Activated CD4-positive, alpha-beta T cell treated with anti-CD3 and anti-CD28 coated beads, Interleukin-2, amount 10 ng/mL, durations not matched to agents 24 days and 14 days (primary cell): ENCODE measurements at regions not wholly inside any gene's neighbourhood (a gene's known extent, or its start where the extent isn't known, plus 50 kb on each side); places are given as distances from the start of the nearest gene placed in this dataset.
"Not testable (repeated sequence)": the region's sequence is repeated elsewhere in the genome, so short reads cannot be mapped to it uniquely, and the experiment has no call there.

Experiments
- DNase-seq: peaks from one replicate; pipeline ENCODE4 v3.0.0; 2022
- H3K27ac Mint-ChIP-seq: one replicate; pipeline ENCODE4 v1.8.0; 2022; ENCODE audit warnings: mild to moderate bottlenecking, mixed read lengths
- H3K27me3 Mint-ChIP-seq: one replicate; pipeline ENCODE4 v1.8.0; 2022; ENCODE audit warnings: mixed read lengths
- H3K36me3 Mint-ChIP-seq: one replicate; pipeline ENCODE4 v1.8.0; 2022; ENCODE audit warnings: low read depth, mild to moderate bottlenecking, mixed read lengths
- H3K4me1 Mint-ChIP-seq: one replicate; pipeline ENCODE4 v1.8.0; 2021; ENCODE audit warnings: mixed read lengths
- H3K4me3 Mint-ChIP-seq: one replicate; pipeline ENCODE4 v1.8.0; 2022; ENCODE audit warnings: mild to moderate bottlenecking, moderate library complexity, mixed read lengths
- H3K9me3 Mint-ChIP-seq: one replicate; pipeline ENCODE4 v1.8.0; 2021; ENCODE audit warnings: mixed read lengths
- intact Hi-C: fragments of 100-400 bp; cut with micrococcal nuclease; formaldehyde crosslinking; loops from one replicate; pipeline ENCODE4 v1.15.1; 2023

- H3K9me3 Mint-ChIP-seq: peaks cover 14% of the 10 kb centered on the region
- H3K27me3 Mint-ChIP-seq: no peaks in the 10 kb centered on the region
- H3K27ac Mint-ChIP-seq: no peak overlapping the region
- H3K36me3 Mint-ChIP-seq: no peaks in the 10 kb centered on the region
- DNase-seq: no peak
- no peaks in the 10 kb centered on the region for H3K4me1 Mint-ChIP-seq
- intact Hi-C loops: no loop called here
- no peak overlapping the region for H3K4me3 Mint-ChIP-seq
Observed at GRCh38 chr7:145350334-145350733, 514.5 kb upstream of the TPK1 start.

- H3K36me3 Mint-ChIP-seq, DNase-seq, intact Hi-C loops, H3K4me3 Mint-ChIP-seq, H3K27ac Mint-ChIP-seq, H3K27me3 Mint-ChIP-seq, H3K4me1 Mint-ChIP-seq: not testable (repeated sequence)
- H3K9me3 Mint-ChIP-seq: peaks cover 14% of the 10 kb centered on the region
Observed at GRCh38 chr7:145349452-145349851, 513.6 kb upstream of the TPK1 start.

GRCh38 chr7:145347271-145347670 is 511.4 kb upstream of the TPK1 start:
- no peaks in the 10 kb centered on the region for H3K4me1 Mint-ChIP-seq
- no peak overlapping the region for H3K4me3 Mint-ChIP-seq
- DNase-seq: no peak
- no peaks in the 10 kb centered on the region for H3K27me3 Mint-ChIP-seq
- no peaks in the 10 kb centered on the region for H3K36me3 Mint-ChIP-seq
- intact Hi-C loops: no loop called here
- H3K27ac Mint-ChIP-seq: no peak overlapping the region
- H3K9me3 Mint-ChIP-seq: peaks cover 14% of the 10 kb centered on the region

- H3K27ac Mint-ChIP-seq: no peak overlapping the region
- intact Hi-C loops: no loop called here
- no peaks in the 10 kb centered on the region for H3K27me3 Mint-ChIP-seq
- H3K36me3 Mint-ChIP-seq: no peaks in the 10 kb centered on the region
- no peak overlapping the region for H3K4me3 Mint-ChIP-seq
- H3K9me3 Mint-ChIP-seq: peaks cover 16% of the 10 kb centered on the region
- H3K4me1 Mint-ChIP-seq: no peaks in the 10 kb centered on the region
- DNase-seq: no peak
Observed at GRCh38 chr7:145339319-145339718, 503.5 kb upstream of the TPK1 start.

DNA sequence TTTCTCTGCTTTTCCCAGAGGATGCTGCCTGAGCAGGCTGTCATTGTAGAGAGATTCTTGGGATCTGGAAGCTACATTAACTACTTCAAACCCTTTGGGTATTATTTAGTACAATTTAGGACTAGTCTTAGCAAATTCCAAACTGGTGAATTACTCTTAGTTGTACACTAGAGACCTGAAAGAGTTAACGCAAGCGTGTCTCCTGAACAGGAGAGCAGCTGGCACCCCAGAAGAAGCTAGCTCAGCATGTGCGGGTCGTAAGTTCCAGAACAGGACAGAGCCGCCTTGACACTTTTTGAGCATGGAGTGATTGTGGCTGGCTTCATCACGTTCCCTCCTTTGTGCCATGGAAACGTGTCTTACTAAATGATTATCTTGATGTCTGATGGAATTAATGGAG is 495.7 kb upstream of the TPK1 start:
- Mint-ChIP-seq H3K9me3 (peaks cover 12% of the 10 kb centered on the region), H3K4me1 (no peaks in the 10 kb centered on the region), H3K27ac (no peak overlapping the region), H3K4me3 (no peak overlapping the region), H3K36me3 (no peaks in the 10 kb centered on the region), H3K27me3 (no peaks in the 10 kb centered on the region)
- intact Hi-C loops: no loop called here
- no peak for DNase-seq

DNA sequence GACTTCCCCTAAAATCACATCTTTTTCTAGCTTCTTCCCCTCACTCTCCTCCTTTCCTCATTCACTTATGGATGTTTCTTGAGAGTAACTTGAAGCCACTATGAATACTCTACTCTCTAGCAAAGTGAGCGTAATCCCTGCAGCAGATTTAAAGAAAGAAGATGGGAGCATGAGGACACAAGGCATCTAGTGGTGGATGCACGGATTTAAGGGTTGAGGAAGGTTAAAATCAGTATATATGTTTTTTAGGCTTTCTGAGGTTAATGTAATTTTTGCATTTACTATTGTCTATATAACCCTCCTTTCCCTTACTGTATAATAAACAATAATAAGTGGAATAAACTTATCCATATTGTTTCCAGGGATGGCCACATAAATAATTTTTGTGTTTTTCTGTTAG is 495.2 kb upstream of the TPK1 start:
- Mint-ChIP-seq H3K27me3 (no peaks in the 10 kb centered on the region), H3K9me3 (peaks cover 9% of the 10 kb centered on the region), H3K4me1 (no peaks in the 10 kb centered on the region), H3K4me3 (no peak overlapping the region), H3K27ac (no peak overlapping the region), H3K36me3 (no peaks in the 10 kb centered on the region)
- intact Hi-C loops: no loop called here
- no peak for DNase-seq

DNA sequence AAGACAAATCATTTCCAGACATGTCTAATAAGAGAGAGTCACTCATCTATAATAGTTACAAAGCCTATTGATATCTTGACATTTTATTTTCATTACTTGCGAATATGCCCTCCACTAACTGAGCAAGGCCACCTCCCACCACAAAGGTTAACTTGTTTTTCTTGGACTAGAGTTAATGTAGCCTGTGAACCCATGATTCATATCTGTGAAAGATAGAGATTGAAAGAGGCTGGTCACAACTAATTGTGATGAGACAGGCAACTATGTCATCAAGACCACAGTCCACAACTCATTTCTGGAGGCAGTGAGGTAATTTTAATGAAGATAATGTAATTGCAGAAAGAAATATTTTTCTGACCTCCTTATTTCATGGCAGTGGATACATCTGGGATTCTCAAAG is 491.8 kb upstream of the TPK1 start:
- Mint-ChIP-seq H3K27ac (no peak overlapping the region), H3K4me3 (no peak overlapping the region), H3K27me3 (no peaks in the 10 kb centered on the region), H3K36me3 (no peaks in the 10 kb centered on the region), H3K9me3 (peaks cover 4% of the 10 kb centered on the region), H3K4me1 (no peaks in the 10 kb centered on the region)
- DNase-seq: no peak
- intact Hi-C loops: no loop called here

DNA sequence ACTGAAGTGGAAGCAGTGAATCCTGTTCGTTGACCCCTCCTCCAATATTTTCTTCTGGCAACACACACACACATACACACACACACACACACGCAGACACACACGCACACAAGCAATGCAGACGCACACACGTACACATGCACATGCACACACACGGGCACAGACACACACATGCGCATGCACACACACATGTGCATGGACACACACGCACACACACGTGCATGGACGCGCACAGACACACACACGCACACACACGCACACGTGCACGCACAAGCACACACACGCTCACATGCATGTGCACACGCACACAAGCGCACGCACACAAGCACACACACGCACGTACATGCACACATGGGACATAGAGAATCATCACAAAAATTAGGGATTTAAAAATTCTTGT is 488.2 kb upstream of the TPK1 start:
- no peak for DNase-seq
- no peaks in the 10 kb centered on the region for H3K4me1 Mint-ChIP-seq
- no peaks in the 10 kb centered on the region for H3K36me3 Mint-ChIP-seq
- H3K4me3 Mint-ChIP-seq: no peak overlapping the region
- no peak overlapping the region for H3K27ac Mint-ChIP-seq
- intact Hi-C loops: no loop called here
- peaks cover 4% of the 10 kb centered on the region for H3K9me3 Mint-ChIP-seq
- no peaks in the 10 kb centered on the region for H3K27me3 Mint-ChIP-seq

GRCh38 chr7:145313551-145313950 is 477.7 kb upstream of the TPK1 start:
- Mint-ChIP-seq H3K4me3 (no peak overlapping the region), H3K27me3 (no peaks in the 10 kb centered on the region), H3K27ac (no peak overlapping the region), H3K36me3 (no peaks in the 10 kb centered on the region), H3K4me1 (no peaks in the 10 kb centered on the region), H3K9me3 (no peaks in the 10 kb centered on the region)
- DNase-seq: no peak
- intact Hi-C loops: no loop called here

DNA sequence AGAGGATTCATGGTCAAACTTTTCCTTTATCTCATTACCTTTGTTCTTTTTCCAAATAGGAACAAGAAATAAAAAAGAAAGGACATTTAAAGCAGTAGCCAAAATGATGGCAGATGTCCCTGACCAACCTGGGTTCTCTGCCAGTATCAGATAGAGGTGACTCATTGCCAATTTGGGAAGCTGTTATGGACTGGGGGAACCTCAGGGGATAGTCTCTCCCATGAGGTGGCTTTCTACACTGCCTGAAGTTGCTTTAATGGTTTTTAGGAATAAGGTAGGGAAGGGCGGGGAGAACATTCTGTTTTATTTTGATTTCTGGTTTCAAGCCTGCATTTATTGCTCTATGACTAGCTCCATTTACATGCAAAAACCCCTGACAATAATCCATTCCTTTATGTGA is 457.9 kb upstream of the TPK1 start:
- no peak for DNase-seq
- Mint-ChIP-seq H3K9me3 (no peaks in the 10 kb centered on the region), H3K27ac (no peak overlapping the region), H3K4me3 (no peak overlapping the region), H3K36me3 (no peaks in the 10 kb centered on the region), H3K4me1 (no peaks in the 10 kb centered on the region), H3K27me3 (no peaks in the 10 kb centered on the region)
- intact Hi-C loops: no loop called here

- no peak overlapping the region for H3K27ac Mint-ChIP-seq
- intact Hi-C loops: no loop called here
- no peaks in the 10 kb centered on the region for H3K27me3 Mint-ChIP-seq
- no peaks in the 10 kb centered on the region for H3K4me1 Mint-ChIP-seq
- no peaks in the 10 kb centered on the region for H3K36me3 Mint-ChIP-seq
- no peaks in the 10 kb centered on the region for H3K9me3 Mint-ChIP-seq
- no peak overlapping the region for H3K4me3 Mint-ChIP-seq
- no peak for DNase-seq
Observed at GRCh38 chr7:145293228-145293701, 457.4 kb upstream of the TPK1 start.

- H3K4me3 Mint-ChIP-seq: no peak overlapping the region
- H3K9me3 Mint-ChIP-seq: no peaks in the 10 kb centered on the region
- intact Hi-C loops: no loop called here
- H3K4me1 Mint-ChIP-seq: no peaks in the 10 kb centered on the region
- no peaks in the 10 kb centered on the region for H3K27me3 Mint-ChIP-seq
- no peaks in the 10 kb centered on the region for H3K36me3 Mint-ChIP-seq
- no peak for DNase-seq
- H3K27ac Mint-ChIP-seq: no peak overlapping the region
Observed at GRCh38 chr7:145289384-145289783, 453.5 kb upstream of the TPK1 start.

GRCh38 chr7:145276118-145276517 is 440.3 kb upstream of the TPK1 start:
- Mint-ChIP-seq H3K4me3 (no peak overlapping the region), H3K27me3 (no peaks in the 10 kb centered on the region), H3K27ac (no peak overlapping the region), H3K9me3 (peaks cover 16% of the 10 kb centered on the region), H3K36me3 (no peaks in the 10 kb centered on the region), H3K4me1 (no peaks in the 10 kb centered on the region)
- intact Hi-C loops: no loop called here
- no peak for DNase-seq

GRCh38 chr7:145269418-145270161 is 433.7 kb upstream of the TPK1 start:
- Mint-ChIP-seq H3K27ac (no peak overlapping the region), H3K27me3 (no peaks in the 10 kb centered on the region), H3K9me3 (peaks cover under 1% of the 10 kb centered on the region), H3K36me3 (no peaks in the 10 kb centered on the region), H3K4me3 (no peak overlapping the region), H3K4me1 (no peaks in the 10 kb centered on the region)
- intact Hi-C loops: no loop called here
- no peak for DNase-seq

DNA sequence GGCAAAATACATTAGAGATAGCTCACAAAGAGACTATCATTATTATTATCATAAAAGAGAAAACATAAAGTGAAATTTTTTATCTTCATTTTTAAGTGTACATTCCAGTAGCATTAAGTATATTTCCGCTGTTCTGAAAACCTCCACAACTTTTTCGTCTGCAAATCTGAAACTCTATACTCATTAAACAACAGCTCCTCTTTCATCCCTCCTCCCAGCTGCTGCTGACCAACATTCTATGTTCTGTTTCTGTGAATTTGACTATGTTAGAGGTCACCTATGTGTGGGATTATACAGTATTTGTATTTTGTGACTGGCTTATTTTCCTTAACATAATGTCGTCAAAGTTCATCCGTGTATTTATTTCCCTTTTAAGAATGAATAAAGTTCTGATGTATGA is 429.3 kb upstream of the TPK1 start:
- Mint-ChIP-seq H3K27me3 (no peaks in the 10 kb centered on the region), H3K36me3 (no peaks in the 10 kb centered on the region), H3K4me3 (no peak overlapping the region), H3K9me3 (peaks cover 3% of the 10 kb centered on the region), H3K4me1 (no peaks in the 10 kb centered on the region), H3K27ac (no peak overlapping the region)
- DNase-seq: no peak
- intact Hi-C loops: no loop called here
